LNCaP clone FGC (cell line): ENCODE measurements at regions not wholly inside any gene's neighbourhood (a gene's known extent, or its start where the extent isn't known, plus 50 kb on each side); places are given as distances from the start of the nearest gene placed in this dataset.

Experiments used
- DNase-seq: peaks from one replicate; pipeline ENCODE4 v3.0.0-alpha.2; 2011; ENCODE audit warnings: low read depth
- H3K4me3 ChIP-seq: 2 replicates; pipeline ENCODE4 v1.5.1; 2011; ENCODE audit warnings: mild to moderate bottlenecking, low read depth, low read length, control low read depth
- TF ChIP-seq, protein P1 (sequence below): IDR thresholded peaks from 2 replicates; pipeline ENCODE4 v1.5.1; 2012; ENCODE audit warnings: mild to moderate bottlenecking; ENCODE audit not compliant: control insufficient read depth, insufficient read depth; ENCODE audit errors: extremely low read depth

GRCh38 chr2:200052627-200053026 is 97.2 kb downstream of the MAIP1 start:
- H3K4me3 ChIP-seq, result no peak overlapping the region
- TF ChIP-seq, protein P1, sequence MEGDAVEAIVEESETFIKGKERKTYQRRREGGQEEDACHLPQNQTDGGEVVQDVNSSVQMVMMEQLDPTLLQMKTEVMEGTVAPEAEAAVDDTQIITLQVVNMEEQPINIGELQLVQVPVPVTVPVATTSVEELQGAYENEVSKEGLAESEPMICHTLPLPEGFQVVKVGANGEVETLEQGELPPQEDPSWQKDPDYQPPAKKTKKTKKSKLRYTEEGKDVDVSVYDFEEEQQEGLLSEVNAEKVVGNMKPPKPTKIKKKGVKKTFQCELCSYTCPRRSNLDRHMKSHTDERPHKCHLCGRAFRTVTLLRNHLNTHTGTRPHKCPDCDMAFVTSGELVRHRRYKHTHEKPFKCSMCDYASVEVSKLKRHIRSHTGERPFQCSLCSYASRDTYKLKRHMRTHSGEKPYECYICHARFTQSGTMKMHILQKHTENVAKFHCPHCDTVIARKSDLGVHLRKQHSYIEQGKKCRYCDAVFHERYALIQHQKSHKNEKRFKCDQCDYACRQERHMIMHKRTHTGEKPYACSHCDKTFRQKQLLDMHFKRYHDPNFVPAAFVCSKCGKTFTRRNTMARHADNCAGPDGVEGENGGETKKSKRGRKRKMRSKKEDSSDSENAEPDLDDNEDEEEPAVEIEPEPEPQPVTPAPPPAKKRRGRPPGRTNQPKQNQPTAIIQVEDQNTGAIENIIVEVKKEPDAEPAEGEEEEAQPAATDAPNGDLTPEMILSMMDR, result no peak
- DNase-seq, result no peak

GRCh38 chr2:200054681-200055468 is 99.5 kb downstream of the MAIP1 start:
- H3K4me3 ChIP-seq, result no peak overlapping the region
- TF ChIP-seq, protein P1, result peak; percentile 8; the same call in 1 of the 2 replicates
- no peak for DNase-seq

DNA sequence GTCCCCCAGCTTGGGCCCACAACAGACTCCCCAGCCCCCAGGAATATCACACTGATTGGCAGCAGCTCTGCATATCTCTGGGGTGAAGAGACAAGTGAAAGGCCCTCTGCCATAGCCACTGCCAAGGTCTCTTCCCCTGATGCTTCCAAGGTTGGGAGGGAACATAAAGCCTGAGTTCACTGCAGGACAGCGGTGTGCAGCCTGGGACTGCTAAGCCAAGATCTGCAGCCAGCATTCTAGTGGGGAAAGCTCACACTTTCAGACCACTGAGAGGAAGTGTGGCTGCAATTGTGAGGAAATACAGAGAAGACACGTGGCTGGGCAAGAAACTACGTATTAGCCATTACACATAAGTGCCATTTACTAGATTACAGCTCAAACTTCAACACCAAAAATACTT is 100.7 kb downstream of the MAIP1 start:
- no peak overlapping the region for H3K4me3 ChIP-seq
- DNase-seq, result no peak
- TF ChIP-seq, protein P1, result no peak

DNA sequence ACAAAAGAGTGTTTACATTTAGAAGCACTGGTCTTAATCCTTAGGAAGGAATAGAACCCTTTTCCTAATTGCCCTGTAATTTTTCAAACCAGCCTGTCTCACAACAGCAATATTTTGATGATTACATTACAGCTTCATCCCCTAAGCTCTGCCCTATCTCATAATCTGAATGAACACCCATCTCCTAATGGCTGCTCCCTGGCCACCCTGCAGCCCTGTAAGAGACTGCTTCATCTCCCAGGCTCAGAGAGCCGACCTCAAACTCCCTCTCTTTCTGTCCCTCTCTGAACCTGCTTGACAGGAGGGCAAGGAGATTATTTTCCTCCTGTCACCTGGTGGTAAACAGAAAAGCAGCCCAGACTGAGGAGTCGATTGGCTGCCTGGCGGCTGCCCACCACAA is 107.8 kb downstream of the MAIP1 start:
- H3K4me3 ChIP-seq, result no peak overlapping the region
- no peak for DNase-seq
- TF ChIP-seq, protein P1, result no peak

DNA sequence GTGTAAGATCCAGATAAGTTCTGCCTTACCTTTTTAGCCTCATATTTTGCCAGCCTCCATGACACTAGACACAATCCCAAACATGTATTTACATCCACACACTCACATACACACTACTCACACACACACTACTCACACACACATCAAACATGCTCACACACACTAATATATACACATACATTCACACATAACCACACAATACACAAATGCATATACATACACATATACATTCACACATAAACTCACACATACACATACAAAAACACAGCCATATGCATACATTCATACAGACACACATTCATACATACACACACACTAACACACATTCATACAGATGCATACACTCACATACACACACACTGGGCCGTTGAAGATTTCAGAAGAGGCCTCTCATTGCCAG is 109.5 kb downstream of the MAIP1 start:
- H3K4me3 ChIP-seq, result no peak overlapping the region
- TF ChIP-seq, protein P1, result no peak
- no peak for DNase-seq

- TF ChIP-seq, protein P1, result no peak
- no peak for DNase-seq
- H3K4me3 ChIP-seq, result no peak overlapping the region
Observed at GRCh38 chr2:200065477-200065876, 110.1 kb downstream of the MAIP1 start.

DNA sequence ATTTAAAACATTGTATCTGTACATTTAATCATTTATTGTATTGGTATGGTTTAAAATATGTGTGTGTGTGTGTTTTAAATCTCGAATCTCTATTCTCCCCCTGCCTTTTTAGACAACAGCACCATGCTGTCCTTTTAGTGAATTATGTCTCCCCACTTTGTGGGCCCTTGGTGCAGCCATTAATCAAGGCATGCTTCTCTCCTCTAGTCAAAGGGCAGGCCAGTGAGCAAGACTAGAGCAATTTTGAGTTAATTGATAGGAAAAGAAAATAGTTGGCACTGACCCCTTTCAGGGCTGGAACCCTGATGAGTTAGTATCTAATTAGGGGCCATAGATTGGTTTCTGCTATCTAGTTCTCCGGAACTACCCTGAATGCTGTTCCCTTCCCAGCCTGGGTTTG is 111.0 kb downstream of the MAIP1 start:
- TF ChIP-seq, protein P1, result no peak
- no peak overlapping the region for H3K4me3 ChIP-seq
- no peak for DNase-seq
